ENCODE measurements at regions not wholly inside any gene's neighbourhood (a gene's known extent, or its start where the extent isn't known, plus 50 kb on each side); places are given as distances from the start of the nearest gene placed in this dataset.

GRCh38 chr3:193977622-193978021 is 158.3 kb upstream of the HES1 start:
- no peaks in the 10 kb centered on the region for H3K36me3 ChIP-seq (ENCODE audit: insufficient read depth, low read length)
- H3K27ac ChIP-seq (ENCODE audit: low read length), result no peak overlapping the region
- H3K9ac ChIP-seq (ENCODE audit: low read length), result no peak overlapping the region
- no peaks in the 10 kb centered on the region for H3K79me2 ChIP-seq (replicated peaks; ENCODE audit: insufficient read depth, low read length)
- no peak overlapping the region for H3K4me2 ChIP-seq (ENCODE audit: low read length)
- no peak for TF ChIP-seq SMC3 (conservative IDR thresholded peaks at IDR 0.05; ENCODE audit: poor library complexity)
- no peak for TF ChIP-seq EZH2 (IDR thresholded peaks at IDR 0.05; ENCODE audit: borderline replicate concordance, insufficient read depth, low read length, poor library complexity, severe bottlenecking)
- TF ChIP-seq RAD21 (conservative IDR thresholded peaks at IDR 0.05), result no peak
- no peak for TF ChIP-seq MXI1 (conservative IDR thresholded peaks at IDR 0.05; ENCODE audit: poor library complexity, severe bottlenecking)
- TF ChIP-seq CTCF (IDR thresholded peaks at IDR 0.05; ENCODE audit: poor library complexity, severe bottlenecking), result no peak
- no peak for TF ChIP-seq POLR2AphosphoS5 (IDR thresholded peaks at IDR 0.05)
- no peak for TF ChIP-seq EP300 (conservative IDR thresholded peaks at IDR 0.05; ENCODE audit: poor library complexity, severe bottlenecking)
- no peak for TF ChIP-seq TAF1 (IDR thresholded peaks at IDR 0.05; ENCODE audit: low read depth)
- no peak for TF ChIP-seq REST (IDR thresholded peaks at IDR 0.05; ENCODE audit: borderline replicate concordance)
- no peaks in the 10 kb centered on the region for H3K9me2 ChIP-seq (ENCODE audit: insufficient read depth, low read length)
- no peak overlapping the region for H2AFZ ChIP-seq (ENCODE audit: low read depth, low read length)
- peaks cover 11% of the 10 kb centered on the region for H3K27me3 ChIP-seq (ENCODE audit: insufficient read depth, low read depth, low read length)
- H4K20me1 ChIP-seq (ENCODE audit: insufficient read depth), result no peaks in the 10 kb centered on the region
- H3K4me3 ChIP-seq (ENCODE audit: low read length), result no peak overlapping the region
- no peaks in the 10 kb centered on the region for H3K9me3 ChIP-seq (ENCODE audit: low read length)
- H3F3A ChIP-seq (ENCODE audit: insufficient read depth, low read length, poor library complexity, severe bottlenecking), result no peaks in the 10 kb centered on the region

GRCh38 chr3:193978030-193978429 is 157.9 kb upstream of the HES1 start:
- no peaks in the 10 kb centered on the region for H3K9me3 ChIP-seq (ENCODE audit: low read length)
- no peak overlapping the region for H2AFZ ChIP-seq (ENCODE audit: low read depth, low read length)
- no peak overlapping the region for H3K4me2 ChIP-seq (ENCODE audit: low read length)
- no peaks in the 10 kb centered on the region for H3K9me2 ChIP-seq (ENCODE audit: insufficient read depth, low read length)
- H3K79me2 ChIP-seq (replicated peaks; ENCODE audit: insufficient read depth, low read length), result no peaks in the 10 kb centered on the region
- no peak overlapping the region for H3K27ac ChIP-seq (ENCODE audit: low read length)
- H3K9ac ChIP-seq (ENCODE audit: low read length), result no peak overlapping the region
- H3K27me3 ChIP-seq (ENCODE audit: insufficient read depth, low read depth, low read length), result peaks cover 11% of the 10 kb centered on the region
- no peaks in the 10 kb centered on the region for H3F3A ChIP-seq (ENCODE audit: insufficient read depth, low read length, poor library complexity, severe bottlenecking)
- H4K20me1 ChIP-seq (ENCODE audit: insufficient read depth), result no peaks in the 10 kb centered on the region
- H3K4me3 ChIP-seq (ENCODE audit: low read length), result no peak overlapping the region
- TF ChIP-seq TAF1 (IDR thresholded peaks at IDR 0.05; ENCODE audit: low read depth), result no peak
- no peak for TF ChIP-seq MXI1 (conservative IDR thresholded peaks at IDR 0.05; ENCODE audit: poor library complexity, severe bottlenecking)
- TF ChIP-seq EP300 (conservative IDR thresholded peaks at IDR 0.05; ENCODE audit: poor library complexity, severe bottlenecking), result no peak
- TF ChIP-seq EZH2 (IDR thresholded peaks at IDR 0.05; ENCODE audit: borderline replicate concordance, insufficient read depth, low read length, poor library complexity, severe bottlenecking), result no peak
- TF ChIP-seq POLR2AphosphoS5 (IDR thresholded peaks at IDR 0.05), result no peak
- no peak for TF ChIP-seq SMC3 (conservative IDR thresholded peaks at IDR 0.05; ENCODE audit: poor library complexity)
- TF ChIP-seq CTCF (IDR thresholded peaks at IDR 0.05; ENCODE audit: poor library complexity, severe bottlenecking), result no peak
- no peak for TF ChIP-seq REST (IDR thresholded peaks at IDR 0.05; ENCODE audit: borderline replicate concordance)
- TF ChIP-seq RAD21 (conservative IDR thresholded peaks at IDR 0.05), result no peak
- H3K36me3 ChIP-seq (ENCODE audit: insufficient read depth, low read length), result no peaks in the 10 kb centered on the region

Measured in neural cell (in vitro differentiated cells).